ENCODE measurements at regions not wholly inside any gene's neighbourhood (a gene's known extent, or its start where the extent isn't known, plus 50 kb on each side); places are given as distances from the start of the nearest gene placed in this dataset.

GRCh38 chr6:18829272-18829870 lies 442.2 kb downstream of the RNF144B start:
- no peak for TF ChIP-seq CTCF (IDR thresholded peaks at IDR 0.05; ENCODE audit: low read depth, low read length)
- in situ Hi-C loops (cut with HindIII; ENCODE audit: low sequenced_read_pairs): no loop called here
- H3K4me3 ChIP-seq (ENCODE audit: low read depth, low read length): no peak overlapping the region
- DNase-seq (ENCODE audit: low read depth, low spot score): no peak

- in situ Hi-C loops (cut with HindIII; ENCODE audit: low sequenced_read_pairs): no loop called here
- H3K4me3 ChIP-seq (ENCODE audit: low read depth, low read length): no peak overlapping the region
- TF ChIP-seq CTCF (IDR thresholded peaks at IDR 0.05; ENCODE audit: low read depth, low read length): no peak
- DNase-seq (ENCODE audit: low read depth, low spot score): no peak
Measured at GRCh38 chr6:18835976-18836375, 448.8 kb downstream of the RNF144B start.

GRCh38 chr6:18837013-18837412 lies 449.9 kb downstream of the RNF144B start:
- no peak for TF ChIP-seq CTCF (IDR thresholded peaks at IDR 0.05; ENCODE audit: low read depth, low read length)
- H3K4me3 ChIP-seq (ENCODE audit: low read depth, low read length): no peak overlapping the region
- in situ Hi-C loops (cut with HindIII; ENCODE audit: low sequenced_read_pairs): no loop called here
- DNase-seq (ENCODE audit: low read depth, low spot score): no peak

- H3K4me3 ChIP-seq (ENCODE audit: low read depth, low read length): no peak overlapping the region
- in situ Hi-C loops (cut with HindIII; ENCODE audit: low sequenced_read_pairs): no loop called here
- TF ChIP-seq CTCF (IDR thresholded peaks at IDR 0.05; ENCODE audit: low read depth, low read length): no peak
- DNase-seq (ENCODE audit: low read depth, low spot score): no peak
Measured at GRCh38 chr6:18842534-18842933, 455.4 kb downstream of the RNF144B start.

GRCh38 chr6:18845896-18846295 lies 458.7 kb downstream of the RNF144B start:
- in situ Hi-C loops (cut with HindIII; ENCODE audit: low sequenced_read_pairs): no loop called here

GRCh38 chr6:18846327-18846726 lies 459.2 kb downstream of the RNF144B start:
- in situ Hi-C loops (cut with HindIII; ENCODE audit: low sequenced_read_pairs): no loop called here
- TF ChIP-seq CTCF (IDR thresholded peaks at IDR 0.05; ENCODE audit: low read depth, low read length): no peak
- no peak overlapping the region for H3K4me3 ChIP-seq (ENCODE audit: low read depth, low read length)
- no peak for DNase-seq (ENCODE audit: low read depth, low spot score)

More at GRCh38 chr6:18845896-18846295, 458.7 kb downstream of the RNF144B start:
- no peak overlapping the region for H3K4me3 ChIP-seq (ENCODE audit: low read depth, low read length)
- no peak for DNase-seq (ENCODE audit: low read depth, low spot score)
- no peak for TF ChIP-seq CTCF (IDR thresholded peaks at IDR 0.05; ENCODE audit: low read depth, low read length)

Measured in astrocyte of the spinal cord (primary cell).